A673 (cell line): ENCODE measurements at regions not wholly inside any gene's neighbourhood (a gene's known extent, or its start where the extent isn't known, plus 50 kb on each side); places are given as distances from the start of the nearest gene placed in this dataset.

Source experiments
- BruUV-seq: library from RNA; stranded (reverse); fragments of 400-500 nt; replicated peaks from 2 replicates; lab custom pipeline; 2021; lab: Mats Ljungman, UMichigan
- CTCF ChIA-PET: fragments of 300-600 bp; sonication (Branson Sonifier 250); formaldehyde crosslinking; loops from one replicate; lab custom pipeline; 2022; ENCODE audit warnings: antibody characterized with exemption; lab: Charles Lee
- POLR2A ChIA-PET: fragments of 300-600 bp; sonication (Branson Sonifier 250); formaldehyde crosslinking; loops from one replicate; lab custom pipeline; 2022; ENCODE audit warnings: antibody characterized with exemption; ENCODE audit not compliant: low non-redundant PET; lab: Charles Lee
- DNase-seq: peaks from one replicate; pipeline ENCODE4 v3.0.0-alpha.2; 2015; ENCODE audit warnings: low spot score
- H3K27ac ChIP-seq: fragments of 200-600 bp; sonication (generic); 2 replicates; pipeline ENCODE4 v1.5.1; 2016; ENCODE audit warnings: mixed run types, low read depth, mild to moderate bottlenecking, mixed read lengths, antibody characterized with exemption, low read length; ENCODE audit not compliant: poor library complexity, severe bottlenecking
- H3K27me3 ChIP-seq: fragments of 200-600 bp; sonication (generic); replicated peaks from 2 replicates; pipeline ENCODE4 v1.6.1; 2017; ENCODE audit warnings: mixed run types, low read depth, mild to moderate bottlenecking, mixed read lengths, antibody characterized with exemption, low read length; ENCODE audit not compliant: insufficient read depth, poor library complexity
- H3K36me3 ChIP-seq: fragments of 200-600 bp; sonication (generic); 2 replicates; pipeline ENCODE4 v1.6.1; 2016; ENCODE audit warnings: mixed run types, mild to moderate bottlenecking, mixed read lengths, antibody characterized with exemption, low read length; ENCODE audit not compliant: insufficient read depth, poor library complexity, severe bottlenecking
- H3K4me1 ChIP-seq: fragments of 200-600 bp; sonication (generic); 2 replicates; pipeline ENCODE4 v1.6.1; 2017; ENCODE audit warnings: mixed run types, mild to moderate bottlenecking, mixed read lengths, antibody characterized with exemption, low read length; ENCODE audit not compliant: insufficient read depth, poor library complexity, severe bottlenecking
- H3K4me3 ChIP-seq: fragments of 200-600 bp; sonication (generic); 2 replicates; pipeline ENCODE4 v1.5.1; 2016; ENCODE audit warnings: low read depth, mixed run types, mild to moderate bottlenecking, mixed read lengths, low read length; ENCODE audit not compliant: poor library complexity, severe bottlenecking
- H3K9me3 ChIP-seq: fragments of 200-600 bp; sonication (generic); 2 replicates; pipeline ENCODE4 v1.6.1; 2016; ENCODE audit warnings: mixed run types, low read depth, mild to moderate bottlenecking, mixed read lengths, antibody characterized with exemption, low read length; ENCODE audit not compliant: poor library complexity, severe bottlenecking
- CTCF ChIP-seq: fragments of 300-800, 200-600 bp; sonication (generic); conservative IDR thresholded peaks from 2 replicates; pipeline ENCODE4 v1.5.1; 2017; ENCODE audit warnings: low read depth, mild to moderate bottlenecking, antibody characterized with exemption, low read length, moderate library complexity, mixed read lengths
- EZH2 ChIP-seq: fragments of 200-600 bp; sonication (generic); IDR thresholded peaks from 2 replicates; pipeline ENCODE4 v1.6.1; 2017; ENCODE audit warnings: borderline replicate concordance, low read depth, mild to moderate bottlenecking, mixed read lengths, antibody characterized with exemption, low read length; ENCODE audit not compliant: poor library complexity, severe bottlenecking
- intact Hi-C: fragments of 100-400 bp; cut with micrococcal nuclease; formaldehyde crosslinking; loops from one replicate; pipeline ENCODE4 v1.10.0; 2022; ENCODE audit not compliant: unreplicated experiment

GRCh38 chr10:4132216-4132556, 347.2 kb upstream of the KLF6 start:
- ChIA-PET POLR2A (no interaction called here), CTCF (no interaction called here)
- TF ChIP-seq CTCF = no peak
- TF ChIP-seq EZH2 = no peak
- H3K27me3 ChIP-seq = no peaks in the 10 kb centered on the region
- no peaks in the 10 kb centered on the region for H3K9me3 ChIP-seq
- BruUV-seq = TSS peak; percentile 69
- H3K4me1 ChIP-seq = peaks cover 27% of the 10 kb centered on the region
- H3K27ac ChIP-seq = peak overlapping the region; percentile 84
- H3K36me3 ChIP-seq = no peaks in the 10 kb centered on the region
- no peak overlapping the region for H3K4me3 ChIP-seq
- intact Hi-C loops = no loop called here
- DNase-seq = no peak

DNA sequence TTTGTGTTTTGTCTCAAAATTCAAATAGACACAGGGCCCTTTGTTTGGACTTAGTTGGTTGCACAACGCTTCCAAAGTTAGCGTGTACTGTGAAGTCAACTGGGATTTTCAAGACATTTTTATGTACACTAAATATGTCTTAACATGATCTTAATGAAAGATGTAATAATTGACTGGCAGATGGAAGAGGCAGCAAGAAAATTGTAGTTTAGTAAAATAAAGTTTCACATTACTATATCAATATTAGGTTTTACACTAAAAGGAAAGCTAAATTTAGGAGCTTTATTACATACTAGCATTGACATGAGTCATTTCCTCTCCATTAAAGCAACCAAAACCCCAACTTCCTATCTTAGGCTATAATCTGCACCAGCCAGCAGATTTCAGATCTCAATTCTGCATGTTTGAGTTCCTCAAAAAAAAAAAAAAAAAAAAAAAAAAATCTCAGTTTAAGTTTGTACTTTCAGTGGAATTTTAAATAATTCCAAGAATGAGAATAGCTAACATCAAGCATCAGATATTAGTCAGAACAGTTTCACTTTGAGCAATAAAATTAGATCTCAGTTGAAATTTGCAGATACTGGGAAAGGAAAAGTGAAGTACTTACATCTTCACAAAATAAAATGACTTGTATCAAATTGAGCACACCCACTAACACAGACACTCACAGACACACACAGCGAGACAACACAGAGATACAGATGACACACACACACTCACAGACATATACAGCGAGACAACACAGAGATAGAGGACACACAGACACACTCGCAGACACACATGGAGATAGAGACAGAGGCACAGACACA, 346.6 kb upstream of the KLF6 start:
- H3K4me3 ChIP-seq = peak overlapping the region; percentile 10
- DNase-seq = peak; percentile 94
- TF ChIP-seq EZH2 (no peak), CTCF (no peak)
- no peaks in the 10 kb centered on the region for H3K27me3 ChIP-seq
- peak overlapping the region; percentile 84 for H3K27ac ChIP-seq
- BruUV-seq = no TSS peak
- ChIA-PET CTCF (no interaction called here), POLR2A (interaction anchor here (0.6 to 0.7 kb wide), 2 partner anchors 16 to 74 kb away, joined by 4 to 6 read pairs; no protein-coding TSS in a partner anchor)
- H3K9me3 ChIP-seq = peaks cover under 1% of the 10 kb centered on the region
- H3K36me3 ChIP-seq = no peaks in the 10 kb centered on the region
- peaks cover 27% of the 10 kb centered on the region for H3K4me1 ChIP-seq
- intact Hi-C loops = no loop called here

GRCh38 chr10:4130685-4131084, 345.7 kb upstream of the KLF6 start:
- H3K9me3 ChIP-seq = peaks cover 6% of the 10 kb centered on the region
- BruUV-seq = no TSS peak
- H3K4me1 ChIP-seq = peaks cover 27% of the 10 kb centered on the region
- no peaks in the 10 kb centered on the region for H3K27me3 ChIP-seq
- intact Hi-C loops = no loop called here
- TF ChIP-seq CTCF = no peak
- TF ChIP-seq EZH2 = no peak
- H3K27ac ChIP-seq = peak overlapping the region; percentile 84
- POLR2A ChIA-PET = no interaction called here
- H3K36me3 ChIP-seq = no peaks in the 10 kb centered on the region
- H3K4me3 ChIP-seq = no peak overlapping the region
- CTCF ChIA-PET = no interaction called here
- peak; percentile 56 for DNase-seq
